Transverse colon (tissue), 3 donors: ENCODE measurements at regions not wholly inside any gene's neighbourhood (a gene's known extent, or its start where the extent isn't known, plus 50 kb on each side); places are given as distances from the start of the nearest gene placed in this dataset.

Experiments
- POLR2A ChIP-seq: fragments of 450-650 bp; IDR thresholded peaks from one replicate; pipeline ENCODE4 v1.6.1; 2016; ENCODE audit warnings: antibody characterized with exemption, mild to moderate bottlenecking, moderate library complexity
- POLR2AphosphoS5 ChIP-seq, 3 donors: sonication (generic); formaldehyde crosslinking; IDR thresholded peaks; one replicate each; pipeline ENCODE4 v1.6.1; 2016; ENCODE audit warnings: antibody characterized with exemption in 3 of 3

DNA sequence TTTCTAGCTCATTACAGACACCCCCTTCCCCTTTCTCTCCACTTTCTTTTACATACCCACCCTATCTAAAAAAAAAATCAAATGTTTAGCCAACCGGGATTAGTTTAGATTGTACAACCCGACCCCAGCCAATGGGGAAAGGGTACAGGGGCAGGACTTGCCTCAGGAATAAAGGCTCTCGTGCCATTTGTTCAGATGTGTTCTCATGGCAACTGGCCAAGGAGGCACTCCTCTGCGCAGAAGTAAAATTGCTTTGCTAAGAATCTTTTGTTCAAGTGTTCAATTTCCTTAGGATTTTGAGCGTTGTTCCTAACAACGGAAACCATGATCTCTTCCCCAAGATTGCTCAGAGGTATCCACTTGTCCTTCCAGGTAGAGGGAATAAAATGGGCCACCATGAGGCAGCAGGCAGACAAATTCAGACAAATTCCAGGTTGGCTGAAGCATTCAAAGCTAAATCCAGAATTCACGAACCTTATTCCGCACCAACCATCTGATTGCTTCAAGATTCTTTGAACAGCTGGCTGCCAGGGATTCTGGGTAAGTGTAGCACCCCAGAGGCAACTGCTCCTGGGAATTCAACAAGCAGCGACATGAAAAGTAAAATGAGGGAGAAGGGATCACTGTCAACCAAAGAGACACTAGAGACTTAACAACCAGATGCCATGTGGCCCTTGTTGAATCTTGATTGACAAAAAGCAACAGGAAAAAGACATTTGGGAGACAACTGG is 431.8 kb downstream of the PREX1 start:
- TF ChIP-seq POLR2AphosphoS5 (IDR thresholded peaks at IDR 0.05) (no peak), POLR2A (no peak)
